ENCODE measurements at regions not wholly inside any gene's neighbourhood (a gene's known extent, or its start where the extent isn't known, plus 50 kb on each side); places are given as distances from the start of the nearest gene placed in this dataset.

GRCh38 chr9:88805217-88805943 lies 185.9 kb upstream of the S1PR3 start:
- Histone ChIP-seq H3K4me1 (ENCODE audit: control insufficient read depth in 2 of 2, insufficient read depth in 2 of 2, low read length in 2 of 2) (peaks cover 7 to 8% of the 10 kb centered on the region in 2 donors), H3K27me3 (replicated peaks in 1 of 4; ENCODE audit: control extremely low read depth in 1 of 4, control insufficient read depth in 3 of 4, insufficient read depth in 4 of 4, low read length in 3 of 4) (peaks cover 0 to 10% (median 9%) of the 10 kb centered on the region in 4 experiments), H3K79me2 (ENCODE audit: control insufficient read depth, insufficient read depth, low read length) (no peaks in the 10 kb centered on the region), H4K20me1 (ENCODE audit: control insufficient read depth, insufficient read depth, low read length, poor library complexity, severe bottlenecking) (no peaks in the 10 kb centered on the region), H3K9ac (ENCODE audit: low read length) (no peak overlapping the region), H3K27ac (ENCODE audit: low read length in 2 of 2) (no peak overlapping the region), H3K36me3 (replicated peaks in 1 of 2; ENCODE audit: control extremely low read depth in 1 of 2, control insufficient read depth in 1 of 2, extremely low read depth in 1 of 2, insufficient read depth in 2 of 2, low read length in 1 of 2) (no peaks in the 10 kb centered on the region), H2AFZ (ENCODE audit: insufficient read depth, low read depth, low read length, poor library complexity, severe bottlenecking) (no peak overlapping the region), H3K9me3 (ENCODE audit: control extremely low read depth in 1 of 3, control insufficient read depth in 2 of 3, insufficient read depth in 1 of 3, low read length in 2 of 3) (peaks cover 0 to 4% (median 0%) of the 10 kb centered on the region in 3 donors), H3K4me3 (ENCODE audit: control extremely low read depth in 1 of 5, extremely low read depth in 1 of 5, insufficient read depth in 1 of 5, low read depth in 2 of 5, low read length in 4 of 5) (no peak overlapping the region), H3K4me2 (replicated peaks; ENCODE audit: low read depth, low read length, poor library complexity, severe bottlenecking) (no peak overlapping the region)
- Mint-ChIP-seq H3K9me3 (ENCODE audit: insufficient read depth) (no peaks in the 10 kb centered on the region), H3K4me3 (no peak overlapping the region), H3K27ac (no peak overlapping the region), H3K4me1 (peaks cover 13% of the 10 kb centered on the region), H3K27me3 (peaks cover 32% of the 10 kb centered on the region)
- POLR2A ChIA-PET = no interaction called here
- TF ChIP-seq EZH2 (IDR thresholded peaks at IDR 0.05; ENCODE audit: borderline replicate concordance, insufficient read depth, low read depth, low read length, poor library complexity, severe bottlenecking) = no peak
- TF ChIP-seq, protein P1, sequence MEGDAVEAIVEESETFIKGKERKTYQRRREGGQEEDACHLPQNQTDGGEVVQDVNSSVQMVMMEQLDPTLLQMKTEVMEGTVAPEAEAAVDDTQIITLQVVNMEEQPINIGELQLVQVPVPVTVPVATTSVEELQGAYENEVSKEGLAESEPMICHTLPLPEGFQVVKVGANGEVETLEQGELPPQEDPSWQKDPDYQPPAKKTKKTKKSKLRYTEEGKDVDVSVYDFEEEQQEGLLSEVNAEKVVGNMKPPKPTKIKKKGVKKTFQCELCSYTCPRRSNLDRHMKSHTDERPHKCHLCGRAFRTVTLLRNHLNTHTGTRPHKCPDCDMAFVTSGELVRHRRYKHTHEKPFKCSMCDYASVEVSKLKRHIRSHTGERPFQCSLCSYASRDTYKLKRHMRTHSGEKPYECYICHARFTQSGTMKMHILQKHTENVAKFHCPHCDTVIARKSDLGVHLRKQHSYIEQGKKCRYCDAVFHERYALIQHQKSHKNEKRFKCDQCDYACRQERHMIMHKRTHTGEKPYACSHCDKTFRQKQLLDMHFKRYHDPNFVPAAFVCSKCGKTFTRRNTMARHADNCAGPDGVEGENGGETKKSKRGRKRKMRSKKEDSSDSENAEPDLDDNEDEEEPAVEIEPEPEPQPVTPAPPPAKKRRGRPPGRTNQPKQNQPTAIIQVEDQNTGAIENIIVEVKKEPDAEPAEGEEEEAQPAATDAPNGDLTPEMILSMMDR (IDR thresholded peaks at IDR 0.05) = no peak
- DNase-seq (no peak), ATAC-seq (ENCODE audit: low read depth) (no peak)
- WGBS (ENCODE audit: insufficient coverage) = 86% methylated on average over 6 of the region's 7 CpGs
- CTCF ChIA-PET = no interaction called here
- intact Hi-C loops (cut with micrococcal nuclease) = no loop called here

DNA sequence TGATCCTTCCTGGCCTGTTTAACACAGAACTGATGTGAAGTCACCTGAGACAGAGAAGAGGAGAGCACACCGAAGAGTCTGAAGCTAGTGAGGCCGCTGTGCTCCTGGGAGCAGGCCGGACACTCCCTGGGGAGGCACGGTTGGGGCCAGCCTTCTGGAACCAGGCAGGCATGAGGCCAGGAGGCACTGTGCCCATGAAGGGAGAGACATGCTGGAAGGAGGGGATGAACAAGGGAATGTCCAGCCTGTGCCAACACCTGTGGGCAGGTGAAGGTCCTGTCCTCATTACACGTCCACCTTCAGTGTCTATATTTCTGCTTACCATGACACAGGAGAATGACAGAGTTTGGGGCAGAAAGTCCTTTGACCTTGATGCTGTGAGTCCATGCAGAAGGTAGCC lies 183.8 kb upstream of the S1PR3 start:
- no peak for ATAC-seq (ENCODE audit: low read depth)
- Mint-ChIP-seq H3K4me1 (peaks cover 13% of the 10 kb centered on the region), H3K27me3 (peaks cover 26% of the 10 kb centered on the region), H3K9me3 (ENCODE audit: insufficient read depth) (no peaks in the 10 kb centered on the region), H3K27ac (no peak overlapping the region), H3K4me3 (no peak overlapping the region)
- DNase-seq = no peak
- Histone ChIP-seq H3K27me3 (replicated peaks in 1 of 4; ENCODE audit: control extremely low read depth in 1 of 4, control insufficient read depth in 3 of 4, insufficient read depth in 4 of 4, low read length in 3 of 4) (peaks cover 0 to 9% (median 2%) of the 10 kb centered on the region in 4 experiments), H3K4me1 (ENCODE audit: control insufficient read depth in 2 of 2, insufficient read depth in 2 of 2, low read length in 2 of 2) (peaks cover 7 to 8% of the 10 kb centered on the region in 2 donors), H3K9ac (ENCODE audit: low read length) (no peak overlapping the region), H3K27ac (ENCODE audit: low read length in 2 of 2) (no peak overlapping the region), H4K20me1 (ENCODE audit: control insufficient read depth, insufficient read depth, low read length, poor library complexity, severe bottlenecking) (no peaks in the 10 kb centered on the region), H3K9me3 (ENCODE audit: control extremely low read depth in 1 of 3, control insufficient read depth in 2 of 3, insufficient read depth in 1 of 3, low read length in 2 of 3) (peaks cover 0 to 4% (median 0%) of the 10 kb centered on the region in 3 donors), H3K4me2 (replicated peaks; ENCODE audit: low read depth, low read length, poor library complexity, severe bottlenecking) (no peak overlapping the region), H3K79me2 (ENCODE audit: control insufficient read depth, insufficient read depth, low read length) (no peaks in the 10 kb centered on the region), H3K36me3 (replicated peaks in 1 of 2; ENCODE audit: control extremely low read depth in 1 of 2, control insufficient read depth in 1 of 2, extremely low read depth in 1 of 2, insufficient read depth in 2 of 2, low read length in 1 of 2) (no peaks in the 10 kb centered on the region), H2AFZ (ENCODE audit: insufficient read depth, low read depth, low read length, poor library complexity, severe bottlenecking) (no peak overlapping the region), H3K4me3 (ENCODE audit: control extremely low read depth in 1 of 5, extremely low read depth in 1 of 5, insufficient read depth in 1 of 5, low read depth in 2 of 5, low read length in 4 of 5) (no peak overlapping the region)
- 96% methylated on average over 4 of the region's 5 CpGs for WGBS (ENCODE audit: insufficient coverage)
- POLR2A ChIA-PET = no interaction called here
- CTCF ChIA-PET = no interaction called here
- TF ChIP-seq, protein P1 (IDR thresholded peaks at IDR 0.05) = no peak
- no peak for TF ChIP-seq EZH2 (IDR thresholded peaks at IDR 0.05; ENCODE audit: borderline replicate concordance, insufficient read depth, low read depth, low read length, poor library complexity, severe bottlenecking)
- intact Hi-C loops (cut with micrococcal nuclease) = no loop called here

All from B cell (primary cell).